C4-2B (cell line): ENCODE measurements at regions not wholly inside any gene's neighbourhood (a gene's known extent, or its start where the extent isn't known, plus 50 kb on each side); places are given as distances from the start of the nearest gene placed in this dataset.

Experiments
- CTCF ChIP-seq: fragments of 450-650 bp; conservative IDR thresholded peaks from 2 replicates; pipeline ENCODE4 v1.5.1; 2017; ENCODE audit warnings: mild to moderate bottlenecking
- ZFX ChIP-seq: fragments of 450-650 bp; IDR thresholded peaks from 2 replicates; pipeline ENCODE4 v1.6.1; 2017

- TF ChIP-seq CTCF, result no peak
- no peak for TF ChIP-seq ZFX
Observed at GRCh38 chr1:203944651-203945404, 83.4 kb downstream of the SNRPE start.
